K562 (cell line): ENCODE measurements at regions not wholly inside any gene's neighbourhood (a gene's known extent, or its start where the extent isn't known, plus 50 kb on each side); places are given as distances from the start of the nearest gene placed in this dataset.

Experiments used
- ATAC-seq: fragments of 200-7000 bp; cut with Tn5 transposase; 3 replicates; pipeline ENCODE4 v1.9.1; 2020; ENCODE audit warnings: moderate library complexity
- BruUV-seq: library from RNA; stranded (reverse); fragments of 400-500 nt; replicated peaks from 2 replicates; lab custom pipeline; 2021; lab: Mats Ljungman, UMichigan
- CTCF ChIA-PET: fragments of 300-600 bp; formaldehyde crosslinking; extraction: SDS; loops from one replicate; lab custom pipeline; 2021; ENCODE audit warnings: low intra/inter-chr PET ratio; lab: Yijun Ruan, JAX
- POLR2A ChIA-PET: fragments of 300-600, 350-650 bp; sonication (Branson Sonifier 250); formaldehyde crosslinking; extraction: SDS; loops from one replicate; lab custom pipeline; 2021; ENCODE audit warnings: antibody characterized with exemption, inconsistent platforms; lab: Yijun Ruan, JAX
- DNase-seq, 4 experiments: peaks; one replicate each; pipeline versions ENCODE4 v3.0.0 to v3.0.0-alpha.2; 2011 to 2018; ENCODE audit warnings: low spot score in 3 of 4, mixed read lengths in 3 of 4; ENCODE audit errors: extremely low read depth in 1 of 4
- FAIRE-seq: peaks from 2 replicates; lab custom pipeline; 2011; peaks lifted over from hg19 to GRCh38; lab: Jason Lieb, UNC
- H2AFZ ChIP-seq: 2 replicates; pipeline ENCODE4 v1.6.0; 2011; ENCODE audit warnings: low read depth, low read length, control low read depth, inconsistent platforms
- H3K27ac ChIP-seq: fragments of 200-600 bp; 3 replicates; pipeline ENCODE4 v1.8.0; 2011; ENCODE audit warnings: low read depth, mild to moderate bottlenecking, control low read depth, inconsistent platforms, low read length, moderate library complexity, mixed read lengths; ENCODE audit errors: extremely low read depth
- H3K27me3 ChIP-seq, 2 experiments: fragments of 300-600 bp in 1 of 2; 2 replicates in 1 of 2; 3 replicates in 1 of 2; pipeline versions ENCODE4 v1.6.0 to v1.8.0; 2011; ENCODE audit warnings: inconsistent platforms in 2 of 2, low read length in 2 of 2, mild to moderate bottlenecking in 1 of 2, mixed read lengths in 1 of 2, moderate library complexity in 1 of 2; ENCODE audit not compliant: control insufficient read depth in 2 of 2, insufficient read depth in 2 of 2
- H3K36me3 ChIP-seq: fragments of 300-600 bp; 3 replicates; pipeline ENCODE4 v1.8.0; 2011; ENCODE audit warnings: mild to moderate bottlenecking, low read length, inconsistent platforms; ENCODE audit not compliant: control insufficient read depth, insufficient read depth
- H3K4me1 ChIP-seq, 2 experiments: fragments of 200-600 bp in 1 of 2; replicated peaks in 1 of 2; 2 replicates in 1 of 2; 3 replicates in 1 of 2; pipeline versions ENCODE4 v1.5.1 to v1.8.0; 2011; ENCODE audit warnings: inconsistent platforms in 2 of 2, low read length in 2 of 2, mild to moderate bottlenecking in 1 of 2, mixed read lengths in 1 of 2, moderate library complexity in 1 of 2; ENCODE audit not compliant: control insufficient read depth in 2 of 2, insufficient read depth in 2 of 2
- H3K4me2 ChIP-seq: 2 replicates; pipeline ENCODE4 v1.6.1; 2011; ENCODE audit warnings: low read length, control low read depth, inconsistent platforms, mixed read lengths; ENCODE audit not compliant: insufficient read depth
- H3K4me3 ChIP-seq: fragments of 200-600 bp; sonication (generic), shearing (Covaris generic); 2 replicates; pipeline ENCODE4 v1.5.1; 2016; ENCODE audit warnings: control low read depth, inconsistent platforms
- H3K79me2 ChIP-seq: fragments of 200-600 bp; 3 replicates; pipeline ENCODE4 v1.8.0; 2011; ENCODE audit warnings: low read length, inconsistent platforms; ENCODE audit not compliant: control insufficient read depth, insufficient read depth
- H3K9ac ChIP-seq, 2 experiments: 2 replicates each; pipeline versions ENCODE4 v1.6.0 to v1.6.1; 2011; ENCODE audit warnings: low read depth in 2 of 2, low read length in 2 of 2, control low read depth in 1 of 2, inconsistent platforms in 1 of 2, mild to moderate bottlenecking in 1 of 2, mixed read lengths in 1 of 2; ENCODE audit not compliant: insufficient read depth in 1 of 2
- H3K9me1 ChIP-seq: one replicate; pipeline ENCODE4 v1.6.0; 2011; ENCODE audit warnings: inconsistent platforms, mild to moderate bottlenecking, low read length, moderate library complexity; ENCODE audit not compliant: control insufficient read depth, insufficient read depth
- H3K9me3 ChIP-seq: replicated peaks from 2 replicates; pipeline ENCODE4 v1.5.1; 2011; ENCODE audit warnings: low read depth, low read length, inconsistent platforms; ENCODE audit not compliant: control insufficient read depth, insufficient read depth
- H4K20me1 ChIP-seq: replicated peaks from 2 replicates; pipeline ENCODE4 v1.6.1; 2011; ENCODE audit warnings: low read length, inconsistent platforms, mixed read lengths; ENCODE audit not compliant: control insufficient read depth, insufficient read depth
- CBX3 ChIP-seq, 2 experiments: IDR thresholded peaks; 1 replicate in 1 of 2; 2 replicates in 1 of 2; pipeline ENCODE4 v1.6.1; 2012; ENCODE audit warnings: inconsistent platforms in 2 of 2, low read length in 2 of 2, borderline replicate concordance in 1 of 2, control low read depth in 1 of 2
- KDM2B ChIP-seq: fragments of 250-450 bp; sonication (Bioruptor Pico); IDR thresholded peaks from 2 replicates; pipeline ENCODE4 v1.8.0; 2021; ENCODE audit warnings: mild to moderate bottlenecking, moderate library complexity
- NELFE ChIP-seq: IDR thresholded peaks from 2 replicates; pipeline ENCODE4 v1.6.1; 2011; ENCODE audit warnings: mild to moderate bottlenecking; ENCODE audit not compliant: insufficient read depth, insufficient read length
- PTBP1 ChIP-seq: fragments of 200-400 bp; formaldehyde crosslinking; IDR thresholded peaks from 2 replicates; pipeline ENCODE4 v1.6.1; 2017; ENCODE audit warnings: low read depth, low read length
- RBM39 ChIP-seq: fragments of 200-400 bp; formaldehyde crosslinking; optimal IDR thresholded peaks from 2 replicates; pipeline ENCODE3; 2018; ENCODE audit warnings: low read depth, low read length
- ZFX ChIP-seq: sonication (generic); formaldehyde crosslinking; IDR thresholded peaks from 2 replicates; pipeline ENCODE4 v1.8.0; 2022; ENCODE audit warnings: mild to moderate bottlenecking, missing genetic modification reagents, moderate library complexity
- ZNF263 ChIP-seq: sonication (generic); formaldehyde crosslinking; IDR thresholded peaks from 2 replicates; pipeline ENCODE4 v1.8.0; 2022; ENCODE audit warnings: mild to moderate bottlenecking, missing genetic modification reagents, borderline replicate concordance
- ZNF444 ChIP-seq: fragments of 250-450 bp; sonication (Bioruptor Pico); IDR thresholded peaks from 2 replicates; pipeline ENCODE4 v1.4.0; 2020; ENCODE audit warnings: mild to moderate bottlenecking, moderate library complexity
- WGBS: fragments of 100-300 bp; shearing (Covaris generic); methylation state at CpG from one replicate; pipeline ENCODE4 v1.1.6; 2016; ENCODE audit warnings: low coverage, mixed read lengths; ENCODE audit not compliant: insufficient coverage; ENCODE audit errors: missing lambda C conversion rate; 5-methylcytosine and 5-hydroxymethylcytosine counted together
- in situ Hi-C: fragments of 300-500 bp; cut with MboI; formaldehyde crosslinking; loops from 4 replicates; pipeline ENCODE4 v1.15.0; 2018; ENCODE audit warnings: inconsistent platforms, mixed read lengths
- intact Hi-C: fragments of 100-400 bp; cut with micrococcal nuclease; formaldehyde crosslinking; loops from 2 replicates; pipeline ENCODE4 v1.14.2; 2022
- TF ChIP-seq, protein P1 (sequence below): fragments of 450-650 bp; formaldehyde crosslinking; IDR thresholded peaks from 2 replicates; pipeline ENCODE4 v1.4.0; 2022; ENCODE audit warnings: mild to moderate bottlenecking, moderate library complexity
- TF ChIP-seq, protein P2 (sequence below), 2 experiments: IDR thresholded peaks; 2 replicates each; pipeline ENCODE4 v1.6.1; 2011; ENCODE audit warnings: borderline replicate concordance in 1 of 2, control low read depth in 1 of 2, low read depth in 1 of 2, low read length in 1 of 2, mild to moderate bottlenecking in 1 of 2, mixed read lengths in 1 of 2, moderate library complexity in 1 of 2; ENCODE audit not compliant: insufficient read depth in 1 of 2, insufficient read length in 1 of 2, poor library complexity in 1 of 2, severe bottlenecking in 1 of 2; ENCODE audit errors: extremely low read depth in 1 of 2
- TF ChIP-seq, protein P3 (sequence below): IDR thresholded peaks from 2 replicates; pipeline ENCODE4 v1.6.1; 2011; ENCODE audit warnings: borderline replicate concordance, low read depth, mild to moderate bottlenecking, moderate library complexity, low read length; ENCODE audit not compliant: insufficient read depth, poor library complexity, severe bottlenecking
- TF ChIP-seq, protein P4 (sequence below), 2 experiments: fragments of 250-450 bp in 1 of 2; fragments of 450-650 bp in 1 of 2; sonication (Bioruptor Pico) in 1 of 2; IDR thresholded peaks; 2 replicates each; pipeline versions ENCODE4 v1.6.1 to v1.8.0; 2016 to 2021; ENCODE audit warnings: mild to moderate bottlenecking in 2 of 2, moderate library complexity in 2 of 2, missing compliant biosample characterization in 1 of 2, missing genetic modification characterization in 1 of 2
- TF ChIP-seq, protein P5 (sequence below): sonication (generic); formaldehyde crosslinking; IDR thresholded peaks from 2 replicates; pipeline ENCODE4 v1.8.0; 2022; ENCODE audit warnings: mild to moderate bottlenecking, missing genetic modification reagents, borderline replicate concordance

DNA sequence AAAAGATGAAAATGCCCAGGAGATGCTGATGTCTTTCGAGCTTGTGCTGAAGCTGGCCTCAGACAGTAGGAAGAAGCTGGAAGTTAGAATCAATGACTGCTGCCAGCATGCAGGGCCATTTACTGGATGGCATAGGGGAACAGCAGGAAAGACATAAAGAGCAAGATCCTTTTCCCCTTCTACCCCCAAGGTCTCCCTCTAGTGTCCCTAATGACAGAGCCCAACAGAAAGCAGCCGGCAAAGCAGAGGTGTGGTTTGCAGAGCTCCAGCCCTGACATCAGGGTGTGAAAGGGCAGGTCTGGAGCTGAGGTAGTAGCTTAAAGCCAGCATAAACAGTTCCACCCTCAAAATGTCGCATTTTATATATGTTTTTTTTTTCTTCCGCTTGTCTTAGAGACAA lies 1560.7 kb upstream of the TMEM132C start (continued):
- TF ChIP-seq, protein P1, sequence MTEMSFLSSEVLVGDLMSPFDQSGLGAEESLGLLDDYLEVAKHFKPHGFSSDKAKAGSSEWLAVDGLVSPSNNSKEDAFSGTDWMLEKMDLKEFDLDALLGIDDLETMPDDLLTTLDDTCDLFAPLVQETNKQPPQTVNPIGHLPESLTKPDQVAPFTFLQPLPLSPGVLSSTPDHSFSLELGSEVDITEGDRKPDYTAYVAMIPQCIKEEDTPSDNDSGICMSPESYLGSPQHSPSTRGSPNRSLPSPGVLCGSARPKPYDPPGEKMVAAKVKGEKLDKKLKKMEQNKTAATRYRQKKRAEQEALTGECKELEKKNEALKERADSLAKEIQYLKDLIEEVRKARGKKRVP: no peak

DNA sequence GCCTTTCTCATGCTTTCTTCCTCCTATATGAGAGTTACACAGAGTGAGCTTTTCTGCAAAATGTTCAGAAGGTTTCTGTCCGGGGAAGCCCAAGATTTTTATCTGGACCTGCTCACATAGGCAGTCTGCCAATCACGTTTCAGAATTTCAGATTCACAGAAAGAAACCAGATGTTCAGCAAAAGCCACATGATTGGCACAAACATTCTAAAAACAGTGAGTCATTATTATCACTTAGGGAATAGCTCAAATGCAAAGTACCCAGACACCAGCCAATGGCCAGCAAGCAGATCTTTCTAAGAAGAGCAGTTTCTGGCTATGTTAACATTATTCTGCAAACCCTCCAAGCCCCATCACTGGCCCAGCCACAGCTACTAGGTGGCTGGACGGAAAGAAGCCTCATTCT lies 1558.5 kb upstream of the TMEM132C start:
- FAIRE-seq (no peak), DNase-seq (no peak), ATAC-seq (no peak)
- no peak overlapping the region for H3K27ac ChIP-seq
- no peak overlapping the region for H3K4me2 ChIP-seq
- no peak overlapping the region for H2AFZ ChIP-seq
- H3K79me2 ChIP-seq: no peaks in the 10 kb centered on the region
- H3K4me1 ChIP-seq: no peaks in the 10 kb centered on the region
- no peaks in the 10 kb centered on the region for H3K9me1 ChIP-seq
- ChIA-PET CTCF (no interaction called here), POLR2A (interaction anchor here (0.5 kb wide), 1 partner anchor 239 kb away, joined by 3 read pairs; no protein-coding TSS in a partner anchor)
- no peaks in the 10 kb centered on the region for H3K9me3 ChIP-seq
- in situ Hi-C loops (no loop called here), intact Hi-C loops (no loop called here)
- H3K4me3 ChIP-seq: no peak overlapping the region
- no peaks in the 10 kb centered on the region for H4K20me1 ChIP-seq
- H3K9ac ChIP-seq: no peak overlapping the region
- H3K27me3 ChIP-seq: no peaks in the 10 kb centered on the region
- WGBS: 0% methylated on average over 3 of the region's 3 CpGs
- no peaks in the 10 kb centered on the region for H3K36me3 ChIP-seq
- BruUV-seq: no TSS peak
- TF ChIP-seq KDM2B (CRISPR knock-in tag): no peak
- TF ChIP-seq, protein P2, sequence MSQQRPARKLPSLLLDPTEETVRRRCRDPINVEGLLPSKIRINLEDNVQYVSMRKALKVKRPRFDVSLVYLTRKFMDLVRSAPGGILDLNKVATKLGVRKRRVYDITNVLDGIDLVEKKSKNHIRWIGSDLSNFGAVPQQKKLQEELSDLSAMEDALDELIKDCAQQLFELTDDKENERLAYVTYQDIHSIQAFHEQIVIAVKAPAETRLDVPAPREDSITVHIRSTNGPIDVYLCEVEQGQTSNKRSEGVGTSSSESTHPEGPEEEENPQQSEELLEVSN (IDR thresholded peaks at IDR 0.05; ENCODE audit: borderline replicate concordance in 1 of 2, extremely low read depth in 1 of 2, insufficient read depth in 1 of 2, insufficient read length in 1 of 2, low read depth in 1 of 2, low read length in 1 of 2, poor library complexity in 1 of 2, severe bottlenecking in 1 of 2): no peak
- no peak for TF ChIP-seq NELFE
- no peak for TF ChIP-seq RBM39
- TF ChIP-seq ZFX (CRISPR knock-in tag): no peak
- TF ChIP-seq, protein P3, sequence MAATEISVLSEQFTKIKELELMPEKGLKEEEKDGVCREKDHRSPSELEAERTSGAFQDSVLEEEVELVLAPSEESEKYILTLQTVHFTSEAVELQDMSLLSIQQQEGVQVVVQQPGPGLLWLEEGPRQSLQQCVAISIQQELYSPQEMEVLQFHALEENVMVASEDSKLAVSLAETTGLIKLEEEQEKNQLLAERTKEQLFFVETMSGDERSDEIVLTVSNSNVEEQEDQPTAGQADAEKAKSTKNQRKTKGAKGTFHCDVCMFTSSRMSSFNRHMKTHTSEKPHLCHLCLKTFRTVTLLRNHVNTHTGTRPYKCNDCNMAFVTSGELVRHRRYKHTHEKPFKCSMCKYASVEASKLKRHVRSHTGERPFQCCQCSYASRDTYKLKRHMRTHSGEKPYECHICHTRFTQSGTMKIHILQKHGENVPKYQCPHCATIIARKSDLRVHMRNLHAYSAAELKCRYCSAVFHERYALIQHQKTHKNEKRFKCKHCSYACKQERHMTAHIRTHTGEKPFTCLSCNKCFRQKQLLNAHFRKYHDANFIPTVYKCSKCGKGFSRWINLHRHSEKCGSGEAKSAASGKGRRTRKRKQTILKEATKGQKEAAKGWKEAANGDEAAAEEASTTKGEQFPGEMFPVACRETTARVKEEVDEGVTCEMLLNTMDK: no peak
- TF ChIP-seq, protein P4, sequence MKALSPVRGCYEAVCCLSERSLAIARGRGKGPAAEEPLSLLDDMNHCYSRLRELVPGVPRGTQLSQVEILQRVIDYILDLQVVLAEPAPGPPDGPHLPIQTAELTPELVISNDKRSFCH (CRISPR knock-in tag; IDR thresholded peaks at IDR 0.05): no peak
- TF ChIP-seq, protein P4 (tag; IDR thresholded peaks at IDR 0.05): no peak
- no peak for TF ChIP-seq ZNF444 (CRISPR knock-in tag)
- no peak for TF ChIP-seq ZNF263
- TF ChIP-seq, protein P5, sequence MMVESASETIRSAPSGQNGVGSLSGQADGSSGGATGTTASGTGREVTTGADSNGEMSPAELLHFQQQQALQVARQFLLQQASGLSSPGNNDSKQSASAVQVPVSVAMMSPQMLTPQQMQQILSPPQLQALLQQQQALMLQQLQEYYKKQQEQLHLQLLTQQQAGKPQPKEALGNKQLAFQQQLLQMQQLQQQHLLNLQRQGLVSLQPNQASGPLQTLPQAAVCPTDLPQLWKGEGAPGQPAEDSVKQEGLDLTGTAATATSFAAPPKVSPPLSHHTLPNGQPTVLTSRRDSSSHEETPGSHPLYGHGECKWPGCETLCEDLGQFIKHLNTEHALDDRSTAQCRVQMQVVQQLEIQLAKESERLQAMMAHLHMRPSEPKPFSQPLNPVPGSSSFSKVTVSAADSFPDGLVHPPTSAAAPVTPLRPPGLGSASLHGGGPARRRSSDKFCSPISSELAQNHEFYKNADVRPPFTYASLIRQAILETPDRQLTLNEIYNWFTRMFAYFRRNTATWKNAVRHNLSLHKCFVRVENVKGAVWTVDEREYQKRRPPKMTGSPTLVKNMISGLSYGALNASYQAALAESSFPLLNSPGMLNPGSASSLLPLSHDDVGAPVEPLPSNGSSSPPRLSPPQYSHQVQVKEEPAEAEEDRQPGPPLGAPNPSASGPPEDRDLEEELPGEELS (CRISPR knock-in tag): no peak
- no peak for TF ChIP-seq CBX3 (IDR thresholded peaks at IDR 0.05; ENCODE audit: borderline replicate concordance in 1 of 2, low read length in 2 of 2)
- TF ChIP-seq PTBP1: no peak
